RWPE1 (cell line): ENCODE measurements at regions not wholly inside any gene's neighbourhood (a gene's known extent, or its start where the extent isn't known, plus 50 kb on each side); places are given as distances from the start of the nearest gene placed in this dataset.

ENCODE experiments used
- CTCF ChIA-PET: fragments of 350-600 bp; sonication (Branson Sonifier 250); formaldehyde crosslinking; extraction: SDS; loops from one replicate; lab custom pipeline; 2021; lab: Yijun Ruan, JAX
- POLR2A ChIA-PET: fragments of 400-600 bp; formaldehyde crosslinking; extraction: SDS; loops from one replicate; lab custom pipeline; 2020; ENCODE audit warnings: antibody characterized with exemption; ENCODE audit not compliant: low non-redundant PET; lab: Yijun Ruan, JAX
- DNase-seq: peaks from one replicate; pipeline ENCODE4 v3.0.0; 2012; ENCODE audit warnings: low spot score
- H3K27ac ChIP-seq: fragments of 450-650 bp; 2 replicates; pipeline ENCODE4 v1.5.1; 2017
- TF ChIP-seq, protein P1 (sequence below): fragments of 450-650 bp; conservative IDR thresholded peaks from 2 replicates; pipeline ENCODE4 v1.5.1; 2017; ENCODE audit warnings: low read depth, mild to moderate bottlenecking

DNA sequence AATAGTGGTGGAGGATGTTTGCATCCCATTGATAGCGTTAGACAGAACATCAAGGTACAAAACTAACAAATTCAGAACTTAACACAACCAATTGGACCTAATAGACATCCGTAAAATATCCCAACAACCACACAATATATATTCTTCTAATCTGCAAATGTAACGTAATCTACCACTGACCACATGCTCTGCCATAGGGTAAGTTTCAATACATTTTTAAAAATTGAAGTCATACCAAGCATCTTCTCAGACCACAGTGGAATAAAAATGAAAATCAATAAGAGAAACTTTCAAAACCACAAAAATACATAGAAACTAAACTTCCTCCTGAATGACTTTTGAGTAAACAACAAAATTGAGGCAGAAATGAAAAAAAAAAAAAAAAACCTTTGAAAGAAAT is 1087.5 kb downstream of the KCNT2 start:
- POLR2A ChIA-PET = no interaction called here
- no peak for DNase-seq
- TF ChIP-seq, protein P1, sequence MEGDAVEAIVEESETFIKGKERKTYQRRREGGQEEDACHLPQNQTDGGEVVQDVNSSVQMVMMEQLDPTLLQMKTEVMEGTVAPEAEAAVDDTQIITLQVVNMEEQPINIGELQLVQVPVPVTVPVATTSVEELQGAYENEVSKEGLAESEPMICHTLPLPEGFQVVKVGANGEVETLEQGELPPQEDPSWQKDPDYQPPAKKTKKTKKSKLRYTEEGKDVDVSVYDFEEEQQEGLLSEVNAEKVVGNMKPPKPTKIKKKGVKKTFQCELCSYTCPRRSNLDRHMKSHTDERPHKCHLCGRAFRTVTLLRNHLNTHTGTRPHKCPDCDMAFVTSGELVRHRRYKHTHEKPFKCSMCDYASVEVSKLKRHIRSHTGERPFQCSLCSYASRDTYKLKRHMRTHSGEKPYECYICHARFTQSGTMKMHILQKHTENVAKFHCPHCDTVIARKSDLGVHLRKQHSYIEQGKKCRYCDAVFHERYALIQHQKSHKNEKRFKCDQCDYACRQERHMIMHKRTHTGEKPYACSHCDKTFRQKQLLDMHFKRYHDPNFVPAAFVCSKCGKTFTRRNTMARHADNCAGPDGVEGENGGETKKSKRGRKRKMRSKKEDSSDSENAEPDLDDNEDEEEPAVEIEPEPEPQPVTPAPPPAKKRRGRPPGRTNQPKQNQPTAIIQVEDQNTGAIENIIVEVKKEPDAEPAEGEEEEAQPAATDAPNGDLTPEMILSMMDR = no peak
- CTCF ChIA-PET = no interaction called here
- H3K27ac ChIP-seq = no peak overlapping the region

DNA sequence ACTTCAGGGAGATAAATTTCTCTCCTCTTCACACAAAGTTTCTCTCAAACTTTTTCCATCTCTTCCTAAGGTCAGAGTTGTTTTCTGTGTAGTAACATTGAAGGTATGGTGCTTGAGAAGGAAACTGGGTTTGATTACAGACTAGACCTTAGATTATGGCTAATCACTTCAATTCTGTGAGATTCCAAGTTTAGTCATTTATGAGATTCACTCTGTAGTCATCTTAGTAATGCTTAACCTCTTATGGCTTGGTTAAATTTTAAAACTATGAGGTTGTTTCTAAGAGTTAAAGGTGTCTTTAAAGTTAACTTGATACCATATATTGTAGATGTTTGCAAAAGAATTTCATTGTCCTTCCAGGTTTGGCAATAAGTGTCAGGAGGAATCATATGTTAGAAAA is 1092.2 kb downstream of the KCNT2 start:
- no peak overlapping the region for H3K27ac ChIP-seq
- DNase-seq = no peak
- TF ChIP-seq, protein P1 = no peak
- POLR2A ChIA-PET = no interaction called here
- CTCF ChIA-PET = interaction anchor here (0.7 kb wide), 1 partner anchor 20 kb away, joined by 4 read pairs; no protein-coding TSS in a partner anchor

DNA sequence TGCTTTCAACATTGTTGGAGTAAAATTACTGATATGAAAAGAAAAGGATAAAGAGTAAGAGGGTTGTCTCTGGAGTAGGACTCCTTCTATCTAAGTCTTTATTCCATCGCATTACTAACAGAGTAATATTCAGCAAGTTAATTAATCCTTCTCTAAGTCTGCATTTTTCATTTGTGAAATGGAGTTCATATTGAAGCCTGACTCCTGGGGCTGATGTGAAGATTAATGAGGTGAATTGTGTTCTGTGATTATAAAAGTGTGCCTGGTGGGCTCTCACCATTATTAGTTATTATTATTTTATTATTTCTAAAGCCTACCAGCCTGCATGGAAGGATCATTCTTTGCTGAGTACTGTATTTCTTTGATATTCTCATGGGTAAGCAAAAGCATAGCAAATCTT is 1096.7 kb downstream of the KCNT2 start:
- TF ChIP-seq, protein P1 = no peak
- CTCF ChIA-PET = no interaction called here
- H3K27ac ChIP-seq = no peak overlapping the region
- no peak for DNase-seq
- POLR2A ChIA-PET = no interaction called here

DNA sequence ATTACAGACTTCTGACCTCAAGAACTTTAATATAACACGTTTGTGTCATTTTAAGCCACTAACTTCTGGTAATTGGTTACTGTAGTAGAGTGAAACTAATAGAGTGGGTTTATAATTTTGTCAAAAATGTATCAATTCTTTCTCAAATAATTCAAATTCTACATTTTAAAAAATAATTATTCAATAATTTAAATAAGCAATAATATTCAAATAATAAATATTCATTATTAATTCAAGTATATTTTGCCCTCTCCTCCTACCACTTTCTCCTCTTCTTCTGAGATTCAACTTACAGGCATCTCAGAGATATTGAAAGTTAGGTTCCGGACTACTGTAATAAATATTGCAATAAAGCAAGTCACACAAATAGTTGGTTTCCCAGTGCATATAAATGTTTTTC is 1107.1 kb downstream of the KCNT2 start:
- POLR2A ChIA-PET = no interaction called here
- H3K27ac ChIP-seq = no peak overlapping the region
- DNase-seq = no peak
- TF ChIP-seq, protein P1 = no peak
- CTCF ChIA-PET = no interaction called here

DNA sequence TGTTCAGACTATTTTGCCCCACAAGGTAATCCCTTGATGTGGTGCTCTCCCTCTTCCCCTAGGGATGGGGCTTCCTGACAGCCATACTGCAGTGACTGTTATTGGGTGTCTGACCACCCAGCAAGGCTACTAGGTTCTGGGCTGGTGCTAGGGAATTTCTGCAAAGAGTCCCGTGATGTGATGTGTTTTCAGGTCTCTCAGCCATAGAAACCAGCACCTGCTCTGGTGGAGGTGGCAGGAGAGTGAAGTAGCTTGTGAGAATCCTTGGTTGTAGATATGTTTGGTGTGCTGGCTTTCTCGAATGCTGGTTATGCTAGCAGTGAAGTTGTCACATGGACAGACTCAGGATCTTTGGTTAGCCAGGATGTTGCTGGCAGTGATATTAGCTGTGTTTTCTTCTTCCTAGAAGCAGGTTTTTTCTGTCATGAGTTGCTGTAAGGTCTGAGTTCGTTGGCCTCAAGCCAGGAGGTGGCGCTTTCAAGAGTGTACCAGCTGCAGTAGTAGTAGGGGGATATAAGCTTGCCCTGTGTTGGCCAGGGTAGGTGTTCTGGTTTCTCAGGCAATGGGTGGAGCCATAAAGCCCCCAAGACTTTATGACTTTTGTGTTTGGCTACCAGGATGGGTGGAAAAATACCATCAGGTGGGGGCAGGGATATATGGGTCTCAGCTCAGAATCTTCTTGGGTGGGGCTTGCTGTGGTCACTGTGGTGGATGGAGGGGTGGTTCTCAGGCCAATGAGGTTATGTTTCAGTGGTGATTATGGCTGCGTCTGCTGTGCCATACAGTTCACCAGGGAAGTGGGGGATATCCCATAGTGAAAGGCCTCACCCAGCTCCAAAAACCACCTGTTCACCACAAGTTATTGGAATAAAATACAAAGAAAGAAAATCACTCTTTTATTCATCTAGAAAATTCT is 1112.3 kb downstream of the KCNT2 start:
- POLR2A ChIA-PET = no interaction called here

DNA sequence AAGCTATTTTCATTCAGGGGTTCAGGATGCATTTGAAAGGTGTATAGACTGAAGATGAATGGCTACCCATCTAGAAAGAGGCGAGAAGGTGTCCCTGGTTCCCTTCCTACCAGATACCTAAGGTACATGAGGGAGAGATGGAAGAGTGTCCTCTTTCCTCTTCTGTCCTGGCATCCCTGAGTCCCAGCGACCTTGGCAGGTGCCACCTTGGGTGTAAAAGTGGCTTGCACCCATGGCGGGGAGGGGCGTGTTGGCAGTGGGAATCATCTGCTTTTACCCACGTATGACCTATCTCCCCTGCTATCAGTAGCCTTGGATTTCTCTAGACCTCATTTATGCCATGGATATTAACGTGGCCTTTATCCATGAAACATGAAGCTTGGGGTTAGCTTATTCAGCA is 1126.1 kb downstream of the KCNT2 start:
- no peak for DNase-seq
- no peak overlapping the region for H3K27ac ChIP-seq
- POLR2A ChIA-PET = no interaction called here
- TF ChIP-seq, protein P1 = no peak
- CTCF ChIA-PET = no interaction called here

More for the DNA sequence above, 1112.3 kb downstream of the KCNT2 start:
- no peak overlapping the region for H3K27ac ChIP-seq
- DNase-seq = no peak
- CTCF ChIA-PET = interaction anchor here (0.6 kb wide), 1 partner anchor 20 kb away, joined by 4 read pairs; no protein-coding TSS in a partner anchor
- TF ChIP-seq, protein P1 = no peak
